SJSA1 (cell line): ENCODE measurements at regions not wholly inside any gene's neighbourhood (a gene's known extent, or its start where the extent isn't known, plus 50 kb on each side); places are given as distances from the start of the nearest gene placed in this dataset.
"Not testable (repeated sequence)": the region's sequence is repeated elsewhere in the genome, so short reads cannot be mapped to it uniquely, and the experiment has no call there.

Source experiments
- DNase-seq, 2 experiments: peaks; one replicate each; pipeline ENCODE4 v3.0.0-alpha.2; 2015 to 2020; ENCODE audit warnings: low spot score in 2 of 2, low read depth in 1 of 2
- H3K27ac ChIP-seq: fragments of 250-450 bp; sonication (Bioruptor Pico); 2 replicates; pipeline ENCODE4 v1.5.1; 2020; ENCODE audit warnings: mild to moderate bottlenecking, moderate library complexity
- H3K27me3 ChIP-seq: fragments of 250-450 bp; sonication (Bioruptor Pico); replicated peaks from 2 replicates; pipeline ENCODE4 v1.5.1; 2020; ENCODE audit warnings: mild to moderate bottlenecking, moderate library complexity
- H3K36me3 ChIP-seq: fragments of 250-450 bp; sonication (Bioruptor Pico); 2 replicates; pipeline ENCODE4 v1.5.1; 2020; ENCODE audit warnings: mild to moderate bottlenecking
- H3K4me1 ChIP-seq: fragments of 250-450 bp; sonication (Bioruptor Pico); replicated peaks from 2 replicates; pipeline ENCODE4 v1.6.1; 2021; ENCODE audit warnings: mild to moderate bottlenecking
- H3K4me3 ChIP-seq: fragments of 250-450 bp; sonication (Bioruptor Pico); 2 replicates; pipeline ENCODE4 v1.5.1; 2020; ENCODE audit warnings: mild to moderate bottlenecking
- H3K9me3 ChIP-seq: fragments of 250-450 bp; sonication (Bioruptor Pico); replicated peaks from 2 replicates; pipeline ENCODE4 v1.5.1; 2020; ENCODE audit warnings: mild to moderate bottlenecking

DNA sequence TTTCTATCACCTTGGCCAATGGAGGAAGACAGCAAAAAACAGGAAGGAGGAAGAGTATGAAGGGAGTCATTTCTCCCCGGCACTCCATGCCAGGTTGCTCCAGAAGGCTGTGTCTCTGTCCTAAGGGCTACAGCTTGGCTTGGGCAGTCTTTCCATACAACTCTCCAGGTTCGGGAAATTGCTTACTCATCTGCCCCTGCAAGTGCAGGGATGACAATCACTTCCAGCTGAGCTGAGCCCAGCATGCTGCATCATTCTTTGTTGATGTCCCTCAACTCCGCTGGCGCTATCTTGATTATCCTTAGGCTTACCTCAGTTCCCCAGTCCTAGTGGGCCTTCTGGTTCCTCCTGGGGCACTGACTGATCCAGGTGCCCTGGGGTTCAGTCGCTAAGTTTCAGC is 86.9 kb upstream of the COPS8 start:
- Histone ChIP-seq H3K36me3 (no peaks in the 10 kb centered on the region), H3K27ac (peak overlapping the region; percentile 68), H3K9me3 (no peaks in the 10 kb centered on the region), H3K4me1 (peaks cover 26% of the 10 kb centered on the region), H3K4me3 (no peak overlapping the region), H3K27me3 (no peaks in the 10 kb centered on the region)
- DNase-seq = peak in 1 of 2 experiments; percentile 59

GRCh38 chr2:237000481-237000880 is 85.2 kb upstream of the COPS8 start:
- H3K27ac ChIP-seq = no peak overlapping the region
- peaks cover 29% of the 10 kb centered on the region for H3K4me1 ChIP-seq
- H3K9me3 ChIP-seq = no peaks in the 10 kb centered on the region
- no peak for DNase-seq
- H3K36me3 ChIP-seq = no peaks in the 10 kb centered on the region
- no peak overlapping the region for H3K4me3 ChIP-seq
- H3K27me3 ChIP-seq = no peaks in the 10 kb centered on the region

DNA sequence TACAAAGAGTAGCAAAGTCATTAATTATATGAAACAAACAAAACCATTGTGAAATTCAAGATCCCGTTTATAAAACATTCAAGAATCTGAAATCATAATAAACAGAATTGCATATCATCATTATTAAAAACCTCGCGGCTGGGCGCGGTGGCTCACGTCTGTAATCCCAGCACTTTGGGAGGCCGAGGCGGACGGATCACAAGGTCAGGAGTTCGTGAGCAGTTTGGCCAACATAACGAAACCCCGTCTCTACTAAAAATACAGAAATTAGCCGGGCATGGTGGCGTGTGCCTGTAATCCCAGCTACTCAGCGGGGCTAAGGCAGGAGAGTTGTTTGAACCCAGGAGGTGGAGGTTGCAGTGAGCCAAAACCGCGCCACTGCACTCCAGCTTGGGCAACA is 80.3 kb upstream of the COPS8 start:
- H3K27me3 ChIP-seq, H3K9me3 ChIP-seq, H3K4me1 ChIP-seq, H3K27ac ChIP-seq, H3K4me3 ChIP-seq, H3K36me3 ChIP-seq: not testable (repeated sequence)
- peak; percentile 47 to 55 for DNase-seq

DNA sequence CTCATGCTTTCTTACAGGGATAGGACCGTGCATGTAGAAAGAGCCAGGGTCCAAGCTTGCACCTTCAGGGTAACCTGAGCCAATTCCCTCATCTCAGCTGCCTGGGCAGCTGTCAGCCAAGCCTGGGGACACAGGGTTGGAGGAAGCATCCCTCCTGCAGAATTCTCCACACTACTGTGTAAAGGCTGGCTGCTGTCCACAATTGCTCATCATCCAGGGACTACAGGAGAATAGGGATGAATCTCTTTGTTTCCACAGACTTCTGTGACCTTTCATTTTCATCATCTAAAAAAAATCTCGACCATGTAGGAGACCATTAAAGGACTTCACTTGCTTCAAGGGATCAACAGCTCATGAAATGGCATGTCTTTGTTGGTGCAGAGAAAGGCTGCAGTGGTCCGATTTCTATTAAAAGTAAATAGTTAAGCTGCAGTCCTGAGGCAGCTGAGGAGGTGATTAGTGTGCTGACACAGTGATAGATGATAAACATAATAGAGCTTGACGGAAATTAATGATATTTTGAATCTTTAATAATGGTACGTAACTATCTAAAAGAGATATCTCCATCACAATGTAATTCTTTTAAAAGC is 74.4 kb upstream of the COPS8 start:
- no peak for DNase-seq
- H3K27ac ChIP-seq = no peak overlapping the region
- no peaks in the 10 kb centered on the region for H3K4me1 ChIP-seq
- no peaks in the 10 kb centered on the region for H3K27me3 ChIP-seq
- no peak overlapping the region for H3K4me3 ChIP-seq
- H3K9me3 ChIP-seq = no peaks in the 10 kb centered on the region
- H3K36me3 ChIP-seq = no peaks in the 10 kb centered on the region

DNA sequence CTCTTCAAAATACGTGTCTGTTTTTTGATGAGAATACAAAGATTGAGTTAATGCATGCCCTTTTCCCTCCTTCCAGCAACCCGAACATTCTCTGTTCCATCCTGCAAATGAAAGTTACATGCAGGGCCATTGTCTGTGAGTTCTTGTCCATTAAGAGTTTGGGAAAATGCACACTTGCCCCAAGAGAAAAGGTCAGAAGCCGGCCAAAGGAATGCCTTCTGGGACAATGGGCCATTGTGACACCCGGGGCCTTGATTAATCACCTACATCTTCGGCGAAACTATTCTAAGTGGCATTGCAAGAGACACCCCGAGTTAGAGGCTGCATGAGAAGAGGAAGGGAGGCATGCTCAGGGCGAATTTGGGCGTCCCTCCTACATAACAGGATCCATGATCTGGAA is 73.7 kb upstream of the COPS8 start:
- H3K27me3 ChIP-seq = no peaks in the 10 kb centered on the region
- DNase-seq = no peak

GRCh38 chr2:237012577-237013267 is 73.0 kb upstream of the COPS8 start:
- Histone ChIP-seq H3K27ac (no peak overlapping the region), H3K4me1 (no peaks in the 10 kb centered on the region), H3K36me3 (no peaks in the 10 kb centered on the region), H3K27me3 (no peaks in the 10 kb centered on the region), H3K9me3 (no peaks in the 10 kb centered on the region), H3K4me3 (no peak overlapping the region)
- DNase-seq = no peak

More for the DNA sequence above, 73.7 kb upstream of the COPS8 start:
- Histone ChIP-seq H3K4me1 (no peaks in the 10 kb centered on the region), H3K9me3 (no peaks in the 10 kb centered on the region), H3K27ac (no peak overlapping the region), H3K4me3 (no peak overlapping the region), H3K36me3 (no peaks in the 10 kb centered on the region)

- no peaks in the 10 kb centered on the region for H3K27me3 ChIP-seq
- no peaks in the 10 kb centered on the region for H3K9me3 ChIP-seq
- H3K4me3 ChIP-seq = no peak overlapping the region
- no peaks in the 10 kb centered on the region for H3K36me3 ChIP-seq
- no peaks in the 10 kb centered on the region for H3K4me1 ChIP-seq
- no peak overlapping the region for H3K27ac ChIP-seq
- DNase-seq = no peak
These were observed 69.4 kb upstream of the COPS8 start for GRCh38 chr2:237016121-237016915.

DNA sequence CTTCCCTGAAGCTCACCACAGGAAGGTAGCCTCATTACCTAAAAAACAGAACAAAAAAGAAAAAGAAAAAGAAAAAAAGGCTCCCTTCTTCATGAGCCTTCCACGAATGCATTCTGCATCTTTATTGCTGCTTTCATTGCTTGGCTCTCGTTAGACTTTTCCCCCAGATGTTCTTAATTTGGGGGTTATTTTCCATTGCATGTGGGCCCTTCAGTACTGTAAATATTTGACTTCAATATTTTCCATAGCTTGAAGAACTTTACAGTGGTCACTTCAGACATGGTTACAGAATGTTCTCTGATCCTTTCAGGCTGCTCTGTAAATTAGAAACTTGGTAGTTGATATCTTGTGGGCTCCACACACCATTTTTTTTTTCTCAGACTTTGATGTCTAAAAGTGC is 65.6 kb upstream of the COPS8 start:
- no peaks in the 10 kb centered on the region for H3K36me3 ChIP-seq
- no peak for DNase-seq
- H3K27ac ChIP-seq = no peak overlapping the region
- no peaks in the 10 kb centered on the region for H3K27me3 ChIP-seq
- H3K4me1 ChIP-seq = peaks cover 4% of the 10 kb centered on the region
- no peaks in the 10 kb centered on the region for H3K9me3 ChIP-seq
- no peak overlapping the region for H3K4me3 ChIP-seq

DNA sequence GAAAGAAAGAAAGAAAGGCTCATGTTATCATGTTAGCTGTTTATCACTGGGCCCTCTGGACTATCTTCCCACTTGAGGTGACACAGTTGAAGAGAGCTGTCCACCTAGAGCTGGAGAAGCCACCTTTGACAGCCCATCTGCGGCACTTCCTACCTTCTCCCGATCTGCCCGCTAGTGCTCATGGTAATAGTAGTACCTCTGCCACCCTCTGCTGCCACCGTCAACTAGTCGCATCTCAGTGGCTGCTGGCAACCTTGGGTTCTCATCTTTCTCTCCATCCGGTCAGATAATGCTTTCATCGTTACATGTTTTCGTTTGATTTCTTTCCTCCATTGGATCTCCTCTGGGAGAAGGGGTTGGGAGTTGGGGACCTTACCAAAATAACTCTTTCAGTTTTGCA is 63.2 kb upstream of the COPS8 start:
- no peak for DNase-seq
- Histone ChIP-seq H3K4me3 (no peak overlapping the region), H3K4me1 (peaks cover 14% of the 10 kb centered on the region), H3K36me3 (no peaks in the 10 kb centered on the region), H3K27ac (no peak overlapping the region), H3K9me3 (no peaks in the 10 kb centered on the region; the same call in 1 of the 2 replicates), H3K27me3 (no peaks in the 10 kb centered on the region)

- no peak for DNase-seq
- Histone ChIP-seq H3K9me3 (no peaks in the 10 kb centered on the region; the same call in 1 of the 2 replicates), H3K36me3 (no peaks in the 10 kb centered on the region), H3K4me1 (peaks cover 14% of the 10 kb centered on the region), H3K4me3 (no peak overlapping the region), H3K27ac (no peak overlapping the region), H3K27me3 (no peaks in the 10 kb centered on the region)
These were observed 61.4 kb upstream of the COPS8 start for GRCh38 chr2:237024255-237024654.

GRCh38 chr2:237025090-237025865 is 60.4 kb upstream of the COPS8 start:
- no peak overlapping the region for H3K4me3 ChIP-seq
- H3K4me1 ChIP-seq = peaks cover 14% of the 10 kb centered on the region
- H3K9me3 ChIP-seq = no peaks in the 10 kb centered on the region; the same call in 1 of the 2 replicates
- no peaks in the 10 kb centered on the region for H3K36me3 ChIP-seq
- peak; percentile 69 to 79 for DNase-seq
- H3K27ac ChIP-seq = peak overlapping the region; percentile 45; the same call in 1 of the 2 replicates
- H3K27me3 ChIP-seq = no peaks in the 10 kb centered on the region

DNA sequence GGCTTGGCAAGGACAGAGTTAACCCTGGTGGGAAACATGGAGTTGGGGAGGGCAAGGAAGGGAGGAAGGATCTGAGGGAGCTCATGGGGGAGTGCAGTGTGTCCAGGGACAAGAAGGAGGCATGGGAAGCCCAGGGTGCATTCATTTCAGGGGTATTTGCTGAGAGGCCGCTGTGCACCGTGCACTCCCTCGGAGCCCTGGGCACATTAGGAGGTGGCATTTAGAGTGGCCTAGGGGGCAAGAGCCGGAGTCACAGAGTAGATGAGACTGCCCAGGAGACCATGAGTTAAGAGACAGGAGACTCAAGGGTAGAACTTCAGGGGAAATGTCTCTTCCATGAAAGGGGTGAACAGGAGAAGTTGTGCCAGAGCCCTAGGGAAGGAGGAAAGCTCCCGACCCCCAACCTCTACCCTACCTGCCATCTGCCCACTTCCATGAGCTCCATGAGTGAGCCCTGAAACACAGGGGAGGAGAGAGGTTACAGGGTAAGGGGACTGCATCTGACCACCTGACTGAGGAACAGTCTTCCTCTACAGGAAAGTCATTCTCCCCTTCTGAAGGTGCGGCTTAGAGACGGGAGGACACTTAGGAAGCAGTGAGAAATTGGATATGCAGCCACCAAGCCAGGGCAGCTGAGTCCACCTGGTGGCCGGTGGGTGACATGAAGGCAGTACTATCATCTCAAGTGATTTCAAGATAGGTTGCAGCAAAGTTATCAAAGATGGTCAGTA is 58.5 kb upstream of the COPS8 start:
- no peak overlapping the region for H3K27ac ChIP-seq
- peak; percentile 66 to 70 for DNase-seq
- H3K9me3 ChIP-seq = no peaks in the 10 kb centered on the region; the same call in 1 of the 2 replicates
- no peaks in the 10 kb centered on the region for H3K27me3 ChIP-seq
- H3K36me3 ChIP-seq = no peaks in the 10 kb centered on the region
- peaks cover 14% of the 10 kb centered on the region for H3K4me1 ChIP-seq
- H3K4me3 ChIP-seq = no peak overlapping the region

- Histone ChIP-seq H3K4me1 (peaks cover 14% of the 10 kb centered on the region), H3K4me3 (no peak overlapping the region), H3K36me3 (no peaks in the 10 kb centered on the region), H3K27me3 (no peaks in the 10 kb centered on the region), H3K27ac (no peak overlapping the region), H3K9me3 (no peaks in the 10 kb centered on the region; the same call in 1 of the 2 replicates)
- DNase-seq = no peak
These were observed 58.0 kb upstream of the COPS8 start for GRCh38 chr2:237027712-237028029.
